ENCODE measurements at regions not wholly inside any gene's neighbourhood (a gene's known extent, or its start where the extent isn't known, plus 50 kb on each side); places are given as distances from the start of the nearest gene placed in this dataset.
"Not testable (repeated sequence)": the region's sequence is repeated elsewhere in the genome, so short reads cannot be mapped to it uniquely, and the experiment has no call there.

DNA sequence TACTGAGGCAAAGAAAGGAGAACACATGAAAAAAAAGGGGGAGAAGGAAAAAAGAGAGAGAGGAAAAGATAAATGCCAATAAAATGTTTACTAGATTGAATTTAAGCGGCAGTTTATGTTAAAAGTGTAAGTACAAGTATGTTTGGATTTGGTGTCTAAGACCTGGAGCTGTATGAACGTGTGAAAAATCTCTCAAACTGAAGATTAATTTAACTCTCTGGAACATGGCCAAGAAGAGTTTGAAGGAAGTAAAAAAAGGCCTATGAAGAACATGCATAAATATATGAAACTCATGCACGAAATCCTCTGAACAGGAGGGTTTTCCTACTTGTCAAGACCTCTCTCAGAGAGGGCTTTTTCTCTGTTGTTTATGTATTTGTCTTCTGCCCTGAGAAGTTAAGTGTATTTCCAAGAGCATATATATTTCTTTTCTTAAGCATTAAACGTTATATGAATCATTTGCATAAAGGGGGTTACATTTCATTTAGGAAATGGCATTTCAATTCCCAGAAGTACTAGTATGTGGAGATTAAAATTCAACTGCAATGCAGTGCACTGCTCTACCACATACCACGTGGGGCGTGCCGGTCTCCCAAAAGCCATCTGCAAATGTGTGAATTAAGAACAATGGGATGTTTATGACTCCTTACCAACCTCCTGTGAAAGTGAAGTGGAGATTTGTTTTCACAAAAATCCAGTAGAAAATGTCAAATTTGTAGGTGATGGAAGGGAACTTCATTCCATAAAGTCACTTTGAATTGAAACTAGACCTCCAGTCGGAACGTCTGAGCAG lies 281.1 kb upstream of the TRIB2 start:
- no peak for FAIRE-seq

- FAIRE-seq = no peak
These were observed 280.3 kb upstream of the TRIB2 start for GRCh38 chr2:12436483-12436882.

DNA sequence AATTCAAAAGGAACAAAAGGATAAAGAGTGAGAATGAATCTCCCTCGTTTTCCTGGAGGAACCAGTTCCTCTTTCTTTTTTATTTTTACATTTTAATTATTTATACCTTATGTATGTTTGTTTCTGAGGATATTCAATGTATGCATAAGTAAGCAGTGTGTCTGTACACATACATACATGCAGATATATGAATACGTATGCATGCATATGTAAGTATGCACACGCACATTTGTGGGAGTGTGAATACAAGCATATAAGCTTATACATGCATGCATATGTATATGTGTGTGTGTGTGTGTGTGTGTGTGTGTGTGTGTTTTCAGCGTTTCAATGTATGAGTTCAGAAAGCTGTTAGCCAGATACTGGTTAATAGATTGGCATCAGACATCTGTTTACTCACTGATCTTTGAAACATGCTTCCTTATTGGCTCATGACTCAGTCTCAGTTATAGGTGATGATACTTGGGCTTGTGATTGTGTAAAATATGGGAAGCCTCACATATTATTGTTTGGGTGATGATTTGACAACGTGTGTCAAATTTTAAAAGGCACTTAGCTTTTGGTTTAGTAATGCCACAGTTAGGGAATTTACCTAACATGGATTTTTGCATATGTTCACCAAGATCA lies 279.7 kb upstream of the TRIB2 start:
- FAIRE-seq = no peak

- FAIRE-seq = no peak
These were observed 276.0 kb upstream of the TRIB2 start for GRCh38 chr2:12440731-12441130.

- no peak for FAIRE-seq
These were observed 274.8 kb upstream of the TRIB2 start for GRCh38 chr2:12441750-12442475.

- FAIRE-seq = no peak
These were observed 274.3 kb upstream of the TRIB2 start for GRCh38 chr2:12442476-12442847.

DNA sequence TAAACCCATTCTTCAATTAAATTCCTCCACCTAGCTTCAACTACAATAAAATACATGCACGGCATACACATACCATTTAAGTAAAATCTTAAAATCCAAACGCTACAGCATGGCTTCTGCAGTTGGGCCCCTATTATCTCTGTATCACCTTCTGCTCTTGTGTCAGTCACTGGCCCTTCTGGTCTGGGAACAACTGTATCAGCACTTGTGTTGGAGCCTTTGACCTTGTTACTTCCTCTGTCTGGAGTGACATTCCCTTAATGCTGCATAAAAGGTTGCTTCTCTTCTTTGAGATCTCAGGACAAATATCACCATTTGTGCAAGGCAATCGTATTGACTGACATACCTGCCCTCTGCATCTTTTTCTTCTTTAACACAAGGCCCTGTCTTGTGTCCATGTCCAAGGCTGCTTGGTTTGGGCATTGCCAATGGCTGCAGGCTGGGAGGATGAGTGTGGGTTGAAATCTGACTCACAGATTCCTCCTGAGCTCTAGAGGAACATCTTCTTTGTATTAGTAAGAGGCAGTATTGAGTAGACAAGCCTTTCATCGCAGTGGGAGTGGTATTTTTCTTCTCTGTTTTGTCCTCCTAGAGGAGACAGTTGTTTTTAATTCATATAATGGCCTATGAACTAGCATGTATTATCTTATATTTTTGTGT lies 267.8 kb upstream of the TRIB2 start:
- FAIRE-seq = no peak

GRCh38 chr2:12451726-12452125 lies 265.0 kb upstream of the TRIB2 start:
- FAIRE-seq = no peak

DNA sequence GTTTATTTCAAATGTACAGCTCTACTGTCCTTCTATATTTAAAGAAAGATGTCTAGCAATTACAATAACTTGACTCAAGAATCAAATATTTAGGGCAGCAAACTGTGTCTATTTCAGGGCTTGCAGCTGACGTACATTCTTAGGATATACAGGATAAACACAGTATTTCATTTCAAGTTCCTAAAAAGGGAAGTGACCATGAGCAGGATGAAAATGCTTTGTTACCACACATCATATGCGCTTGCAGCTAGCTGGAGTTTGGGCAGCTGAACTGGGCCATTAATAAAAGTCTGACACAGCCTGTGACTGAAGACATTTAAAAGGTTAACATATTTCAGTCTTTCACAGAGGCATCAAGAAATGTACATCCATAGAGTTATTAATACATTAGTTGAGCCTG lies 264.6 kb upstream of the TRIB2 start:
- FAIRE-seq = no peak

DNA sequence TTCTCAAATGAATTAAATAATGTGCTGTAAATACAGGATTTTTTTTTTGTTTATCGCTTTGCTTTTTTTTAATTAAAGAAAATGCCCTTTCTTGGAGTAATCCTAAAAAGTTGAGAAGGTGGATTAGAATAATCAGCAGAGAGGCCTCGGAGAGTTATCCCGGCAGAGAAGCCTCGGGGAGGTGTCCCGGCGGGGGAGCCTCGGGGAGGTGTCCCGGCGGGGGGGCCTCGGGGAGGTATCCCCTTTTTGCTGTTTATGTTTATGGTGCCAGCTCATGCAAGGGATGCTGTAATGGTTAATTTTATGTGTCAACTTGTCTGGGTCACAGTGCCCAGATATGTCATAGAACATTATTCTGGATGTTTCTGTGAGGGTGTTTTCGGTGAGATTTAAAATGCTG lies 263.0 kb upstream of the TRIB2 start:
- no peak for FAIRE-seq

GRCh38 chr2:12455661-12456060 lies 261.1 kb upstream of the TRIB2 start:
- no peak for FAIRE-seq

GRCh38 chr2:12456293-12457106 lies 260.2 kb upstream of the TRIB2 start:
- no peak for FAIRE-seq

GRCh38 chr2:12457831-12458230 lies 258.9 kb upstream of the TRIB2 start:
- no peak for FAIRE-seq

- no peak for FAIRE-seq
These were observed 253.5 kb upstream of the TRIB2 start for GRCh38 chr2:12463189-12463588.

DNA sequence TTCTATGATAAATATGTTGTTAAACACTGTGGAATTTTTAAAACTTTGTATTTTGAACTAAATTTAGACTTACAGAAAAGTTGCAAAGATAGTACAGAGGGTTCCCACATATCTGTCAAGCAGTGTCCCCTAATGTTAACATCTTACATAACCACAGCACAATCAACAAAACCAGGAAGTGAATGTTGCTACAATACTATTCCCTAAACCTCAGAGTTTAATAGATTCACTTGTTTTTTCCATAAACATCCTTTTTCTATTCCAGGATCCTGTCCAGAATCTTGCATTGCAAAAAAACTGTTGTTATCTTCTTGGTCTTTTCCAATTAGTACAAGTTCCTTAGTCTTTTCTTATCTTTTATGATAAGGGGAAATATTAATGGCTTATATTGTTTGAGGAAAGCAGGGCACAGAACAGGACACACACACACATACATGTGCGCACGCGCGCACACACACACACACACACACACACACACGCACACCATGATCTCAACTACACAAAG lies 251.1 kb upstream of the TRIB2 start:
- no peak for FAIRE-seq

- FAIRE-seq = no peak
These were observed 249.4 kb upstream of the TRIB2 start for GRCh38 chr2:12467303-12467702.

- FAIRE-seq = no peak
These were observed 247.6 kb upstream of the TRIB2 start for GRCh38 chr2:12469141-12469561.

- not testable (repeated sequence) for FAIRE-seq
These were observed 244.5 kb upstream of the TRIB2 start for GRCh38 chr2:12472265-12472664.

GRCh38 chr2:12478151-12479064 lies 238.3 kb upstream of the TRIB2 start:
- FAIRE-seq = no peak

GRCh38 chr2:12479065-12479601 lies 237.6 kb upstream of the TRIB2 start:
- no peak for FAIRE-seq

DNA sequence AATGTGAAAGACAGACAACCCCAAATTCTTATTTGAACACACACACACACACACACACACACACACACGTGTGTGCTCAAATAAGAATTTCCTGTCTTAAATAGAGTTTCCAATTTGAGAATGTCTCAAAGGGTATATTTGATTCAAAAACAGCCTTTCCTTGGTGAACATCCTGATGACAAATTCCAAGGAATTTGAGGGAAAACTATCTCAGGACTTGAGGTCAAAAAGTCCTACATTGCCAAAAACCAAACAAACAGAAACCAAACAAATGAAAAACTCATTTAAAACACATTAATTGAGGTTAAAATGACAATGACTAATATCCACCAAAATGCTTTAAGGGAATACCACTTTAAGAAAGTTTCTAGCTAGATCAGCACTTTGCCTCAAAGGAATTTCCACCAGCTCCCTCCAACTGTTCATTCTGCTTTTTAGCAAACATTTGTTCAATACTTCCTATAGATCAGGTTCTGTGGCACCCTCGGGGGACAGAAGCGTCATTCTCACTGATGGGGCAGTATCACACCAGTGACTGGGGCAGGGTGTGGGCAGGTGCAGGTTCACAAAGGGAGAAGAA lies 232.1 kb upstream of the TRIB2 start:
- FAIRE-seq = no peak
